Lower leg skin (tissue), 3 donors: ENCODE measurements at regions not wholly inside any gene's neighbourhood (a gene's known extent, or its start where the extent isn't known, plus 50 kb on each side); places are given as distances from the start of the nearest gene placed in this dataset.

Source experiments
- CTCF ChIP-seq, 3 donors: fragments of 450-650 bp; IDR thresholded peaks; one replicate each; pipeline ENCODE4 v1.5.1; 2016; ENCODE audit warnings: antibody characterized with exemption in 3 of 3, mild to moderate bottlenecking in 3 of 3, moderate library complexity in 2 of 3
- POLR2A ChIP-seq, 2 donors: fragments of 450-650 bp; IDR thresholded peaks; one replicate each; pipeline ENCODE4 v1.6.1; 2016 to 2017; ENCODE audit warnings: antibody characterized with exemption in 2 of 2, mild to moderate bottlenecking in 1 of 2, moderate library complexity in 1 of 2

- no peak for TF ChIP-seq POLR2A (IDR thresholded peaks at IDR 0.05)
- TF ChIP-seq CTCF (IDR thresholded peaks at IDR 0.05), result no peak
These were observed 270.9 kb upstream of the ANKH start for GRCh38 chr5:15142458-15142857.
